ENCODE measurements at regions not wholly inside any gene's neighbourhood (a gene's known extent, or its start where the extent isn't known, plus 50 kb on each side); places are given as distances from the start of the nearest gene placed in this dataset.

DNA sequence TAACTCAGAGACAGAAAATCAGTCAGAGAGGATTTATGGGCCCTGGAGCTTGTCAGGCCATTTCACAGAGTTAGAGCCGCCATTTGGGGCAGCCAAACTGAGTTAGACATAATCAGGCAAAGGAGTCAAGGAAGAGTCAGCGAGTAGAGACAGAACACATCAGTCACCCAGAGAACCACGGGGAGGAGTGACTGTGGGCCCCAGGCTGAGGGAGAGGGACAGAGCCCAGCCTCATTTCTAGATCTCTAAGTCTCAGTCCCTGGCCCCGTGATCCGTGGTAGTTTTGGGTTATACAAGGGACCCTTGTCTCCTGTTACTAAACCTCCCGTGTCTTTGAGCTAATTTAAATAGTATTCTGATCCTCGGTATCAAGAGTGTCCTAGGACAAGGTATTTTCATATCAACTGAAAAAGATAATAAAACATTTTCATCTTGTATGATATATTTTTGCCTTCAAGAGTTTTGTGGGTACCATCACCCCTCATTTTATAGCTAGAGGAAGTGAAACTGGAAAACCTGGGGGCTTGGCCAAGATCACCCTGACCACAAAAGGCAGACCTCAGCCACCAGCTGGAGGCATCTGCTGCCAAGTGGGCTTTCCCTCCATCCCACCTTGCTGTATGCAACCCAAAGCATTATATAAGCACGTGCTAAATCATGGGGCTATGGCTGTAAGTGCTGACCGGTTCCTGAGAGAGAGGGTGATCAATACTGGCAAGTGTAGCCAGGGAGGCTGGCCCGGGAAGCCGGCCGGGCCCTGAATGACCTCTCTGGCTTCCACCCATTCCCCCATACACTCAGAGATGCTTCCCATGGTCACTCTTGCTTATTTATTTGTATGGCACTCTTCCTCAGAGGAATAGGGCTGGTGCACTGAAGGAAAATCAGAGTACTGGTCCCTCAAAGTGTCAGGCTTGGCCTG is 204.1 kb downstream of the BCOR start:
- DNase-seq (ENCODE audit: low read depth) = no peak

DNA sequence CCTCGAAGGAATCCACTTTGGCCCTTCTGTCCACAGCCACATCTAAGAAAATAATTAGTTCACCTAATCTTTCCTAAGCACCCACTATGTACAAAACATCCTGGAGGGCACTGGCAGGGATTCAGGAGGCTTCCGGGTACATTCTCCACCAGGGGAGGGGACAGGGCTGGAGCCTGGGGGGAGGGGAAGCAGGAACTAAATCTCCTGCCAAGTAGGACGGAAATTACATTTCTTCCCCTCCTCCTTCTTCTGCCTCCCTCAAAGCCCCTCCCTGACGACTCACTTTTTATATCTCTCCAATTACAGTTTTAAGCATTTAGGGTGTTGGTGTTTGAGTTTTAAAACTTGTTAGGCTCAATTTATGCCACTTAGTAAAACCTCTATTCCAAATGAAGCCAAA is 203.1 kb downstream of the BCOR start:
- no peak for DNase-seq (ENCODE audit: low read depth)

DNA sequence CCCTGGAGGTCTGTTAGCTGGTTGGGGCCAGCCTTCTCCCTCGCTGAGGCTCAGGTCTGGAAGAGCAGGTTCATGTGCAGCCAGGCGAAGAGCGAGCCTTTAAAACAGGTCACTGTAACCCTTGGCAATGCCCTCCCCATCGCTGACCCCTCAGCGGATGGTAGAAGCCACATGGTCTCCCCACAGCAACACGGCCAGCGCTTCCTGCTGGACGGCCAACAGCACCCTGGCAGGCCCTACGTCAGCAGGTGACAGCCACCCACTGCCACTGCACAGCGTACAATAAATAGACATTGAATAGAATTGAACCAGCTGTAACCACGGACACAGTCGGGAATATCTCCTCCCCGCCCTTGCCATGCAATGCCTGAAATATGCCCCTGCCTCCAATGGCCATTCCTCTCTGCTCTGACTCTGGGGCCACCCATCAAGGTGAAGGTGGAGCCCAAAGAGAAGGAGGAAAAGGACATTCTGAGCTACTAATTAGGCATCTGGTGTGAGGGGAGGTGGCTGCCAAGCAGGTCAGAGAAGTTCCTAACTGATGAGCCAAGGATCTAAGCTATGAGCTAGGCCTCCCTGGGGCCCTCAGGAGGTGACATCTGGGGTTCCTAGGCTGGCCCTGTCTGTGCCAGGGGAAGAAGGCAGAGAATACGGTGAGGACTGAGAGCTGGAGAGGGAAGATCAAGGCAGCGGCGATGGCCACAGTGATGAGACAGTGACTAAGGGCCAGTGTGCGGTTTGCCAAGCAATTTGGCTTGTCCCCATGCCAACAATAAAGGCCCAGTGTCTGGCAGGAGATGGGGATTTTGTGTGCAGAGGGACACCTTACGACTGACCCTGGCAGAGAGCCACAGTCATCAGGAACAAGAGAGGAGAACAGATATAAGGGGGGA is 202.3 kb downstream of the BCOR start:
- DNase-seq (ENCODE audit: low read depth) = no peak

DNA sequence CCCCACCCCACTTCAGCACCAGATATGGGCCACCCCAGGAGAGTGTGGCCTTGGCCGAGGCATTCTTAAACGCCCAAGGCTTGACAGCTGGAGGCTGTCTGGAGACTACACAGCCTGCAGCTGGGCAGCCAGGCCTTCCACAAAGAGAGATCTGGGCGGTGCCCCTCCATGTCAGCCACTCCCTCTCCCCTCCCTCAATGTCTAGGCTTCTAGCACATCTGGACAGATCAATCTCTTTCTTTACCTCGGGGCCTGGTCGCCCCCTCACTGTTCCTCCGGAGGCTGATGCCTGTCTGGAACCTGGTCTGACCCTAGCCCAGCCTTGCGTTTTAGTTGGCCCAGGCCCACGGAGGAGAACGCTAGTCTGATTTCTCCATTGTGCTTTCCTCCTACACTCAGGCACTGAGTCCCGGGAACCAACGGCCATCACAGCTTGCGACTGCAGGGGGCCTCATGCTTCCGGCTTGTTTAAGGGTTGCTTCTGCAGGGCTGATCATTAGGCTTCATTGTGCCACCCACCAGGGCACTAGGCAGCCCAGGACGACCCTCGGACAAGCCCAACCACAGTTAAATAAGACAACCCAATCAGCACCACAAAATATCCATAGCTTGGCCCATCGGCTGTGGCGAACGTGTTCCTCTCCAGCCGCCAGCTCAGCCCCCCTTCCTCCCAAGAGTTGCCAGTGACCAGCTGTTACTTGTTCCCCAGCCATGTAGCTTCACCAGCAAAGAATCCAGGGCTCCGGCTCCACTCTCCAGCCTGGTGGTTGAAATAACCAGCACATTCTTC is 200.6 kb downstream of the BCOR start:
- DNase-seq (ENCODE audit: low read depth) = no peak

DNA sequence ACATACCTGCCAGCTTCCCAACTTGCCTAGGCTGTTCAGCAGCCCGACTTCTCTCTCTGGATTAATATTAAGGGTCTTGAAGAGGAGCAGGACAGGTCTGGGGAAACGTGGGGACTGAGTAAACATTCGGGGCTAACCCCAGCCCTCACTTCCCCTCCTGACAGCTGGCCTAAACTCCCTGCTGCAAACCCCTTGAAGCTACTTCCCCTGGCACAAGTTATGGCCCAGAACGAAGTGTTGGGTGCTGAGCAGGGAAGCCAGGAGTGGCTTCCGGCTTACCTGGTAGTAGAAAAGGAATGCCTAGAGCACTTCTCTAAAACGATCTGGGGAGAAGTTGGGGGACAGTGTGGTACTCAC is 200.0 kb downstream of the BCOR start:
- DNase-seq (ENCODE audit: low read depth) = no peak

DNA sequence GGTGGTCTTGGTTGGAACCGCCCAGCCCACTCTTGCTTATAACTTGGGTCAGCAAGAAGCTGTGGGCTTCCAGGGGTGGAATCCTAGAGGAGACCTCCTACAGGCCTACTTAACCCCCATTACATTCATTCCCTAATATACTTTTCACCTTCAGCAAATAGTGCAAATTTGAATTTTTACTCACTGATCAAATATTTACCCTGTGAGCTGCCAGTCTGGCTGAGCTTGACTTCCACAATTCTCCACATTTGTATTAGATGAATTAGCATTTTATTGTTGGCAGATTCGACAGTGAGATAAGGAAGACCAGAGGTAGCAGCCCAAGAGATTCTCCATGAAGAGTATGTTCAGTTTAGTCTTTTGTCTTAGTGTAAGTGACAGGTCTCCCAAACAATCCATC is 199.6 kb downstream of the BCOR start:
- no peak for DNase-seq (ENCODE audit: low read depth)

DNA sequence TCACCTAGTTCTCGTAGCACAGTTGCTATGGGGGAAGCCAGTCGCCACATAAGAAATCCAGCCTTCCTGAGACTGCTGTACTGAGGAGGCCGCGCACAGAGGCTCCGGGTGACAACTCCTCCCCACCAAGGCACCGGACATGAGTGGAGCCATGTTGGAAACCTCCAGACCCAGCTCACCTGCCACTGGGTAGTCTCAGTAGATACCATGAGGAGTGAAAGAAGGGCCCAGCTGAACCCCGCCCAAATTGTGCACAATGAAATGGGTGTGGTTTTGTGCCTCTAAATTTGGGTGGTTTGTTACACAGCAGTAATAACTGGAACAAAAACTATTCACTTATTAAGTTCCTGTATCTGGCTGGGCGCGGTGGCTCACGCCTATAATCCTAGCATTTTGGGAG is 198.7 kb downstream of the BCOR start:
- no peak for DNase-seq (ENCODE audit: low read depth)

DNA sequence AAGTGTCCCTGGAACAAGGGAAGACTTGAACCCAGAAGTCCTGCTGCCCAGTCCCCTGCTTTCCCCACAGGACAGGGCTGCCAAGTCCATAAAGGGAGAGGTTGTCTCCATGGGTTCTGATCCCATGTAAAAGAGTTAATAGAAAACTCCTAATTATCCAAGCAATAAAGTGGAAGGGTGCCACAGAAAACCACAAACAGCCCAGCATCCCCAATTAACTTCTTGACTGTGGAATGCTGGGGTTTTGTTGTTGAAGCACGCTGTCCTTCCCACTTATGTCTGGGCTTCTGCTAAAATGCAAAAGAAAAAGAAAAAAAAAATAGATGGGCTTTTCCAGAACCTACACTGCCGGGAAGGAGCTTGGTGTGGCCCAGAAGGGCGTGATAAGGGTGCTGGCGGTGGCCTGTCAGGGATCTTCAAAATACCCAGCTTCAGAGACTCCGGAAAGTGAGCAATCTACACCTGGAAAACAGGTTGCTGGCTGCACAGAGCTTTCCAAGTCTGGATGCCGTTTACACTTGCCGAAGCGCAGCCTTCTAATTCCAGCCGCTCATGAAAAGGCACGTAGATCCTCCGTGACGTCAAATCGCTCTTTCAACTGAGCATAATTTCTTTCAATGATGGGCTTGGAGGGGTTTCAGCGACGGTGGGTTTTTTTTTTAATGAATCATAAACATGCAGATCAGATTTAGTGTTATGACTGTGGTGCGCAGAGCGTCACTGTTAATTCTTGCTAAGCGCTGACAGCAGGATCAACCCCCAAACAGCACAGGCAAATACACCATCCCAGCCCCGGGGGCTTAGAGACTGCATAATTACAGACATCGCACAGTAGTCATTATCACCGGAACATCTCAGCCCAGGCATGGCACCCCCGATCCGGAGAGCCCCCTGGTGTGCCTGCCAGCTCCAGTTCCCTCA is 197.6 kb downstream of the BCOR start:
- no peak for DNase-seq (ENCODE audit: low read depth)

DNA sequence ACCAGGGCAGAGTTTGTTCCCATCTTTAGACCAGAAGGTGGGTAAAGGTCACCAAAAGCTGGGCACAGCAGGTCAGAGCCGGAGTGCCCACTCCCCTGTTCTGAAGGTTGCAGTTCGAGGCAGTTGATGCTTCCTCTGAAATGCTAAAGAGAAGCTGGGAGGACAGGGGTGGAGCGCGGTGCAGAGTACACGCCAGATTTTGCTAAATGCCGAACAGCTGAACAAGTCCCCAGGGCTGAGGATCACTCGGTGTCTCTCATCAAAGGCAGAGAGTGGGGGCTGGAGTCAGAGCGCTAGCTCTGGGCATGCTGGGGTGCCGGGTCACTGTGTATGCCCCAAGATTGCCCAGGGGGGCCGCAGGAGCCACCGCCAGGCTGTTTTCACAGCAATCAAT is 197.0 kb downstream of the BCOR start:
- no peak for DNase-seq (ENCODE audit: low read depth)

DNA sequence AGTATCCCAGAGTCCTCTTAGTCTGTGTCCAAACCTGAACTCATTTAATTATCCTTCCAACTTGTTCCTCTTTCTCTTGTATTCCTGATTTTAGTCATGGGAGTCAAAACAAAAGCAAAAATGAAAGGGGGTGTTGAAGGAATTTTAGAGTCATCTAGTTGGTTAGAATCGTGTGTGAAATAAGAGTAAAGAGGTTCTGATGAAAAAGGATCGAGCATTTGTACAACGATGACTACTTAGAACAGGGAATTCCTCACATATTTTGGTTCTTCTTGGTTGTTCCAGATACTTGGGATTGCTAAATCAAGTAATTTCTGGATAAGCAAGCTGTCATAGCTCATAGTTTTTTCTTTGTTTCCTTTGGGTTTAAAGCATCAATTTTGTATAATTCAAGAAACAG is 194.4 kb downstream of the BCOR start:
- DNase-seq (ENCODE audit: low read depth) = no peak

DNA sequence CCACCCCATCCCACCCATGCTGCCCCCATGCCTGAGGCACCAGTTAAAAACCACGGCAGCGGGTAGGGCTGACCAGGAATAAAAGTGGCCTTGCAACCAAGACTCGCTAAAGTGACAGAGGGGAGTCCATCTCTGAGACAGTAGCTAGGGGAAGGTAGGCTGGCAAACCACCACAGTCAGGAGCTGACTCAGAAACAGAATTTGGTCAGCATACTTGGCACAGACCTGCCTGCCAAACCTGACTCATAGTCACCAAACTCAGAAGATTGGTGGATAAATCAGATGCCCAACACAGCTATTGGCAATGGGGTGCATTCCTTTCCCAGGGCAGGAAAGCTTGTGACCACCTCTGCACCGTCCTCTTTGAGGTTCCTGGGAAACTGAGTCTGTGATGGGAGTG is 193.8 kb downstream of the BCOR start:
- DNase-seq (ENCODE audit: low read depth) = no peak

DNA sequence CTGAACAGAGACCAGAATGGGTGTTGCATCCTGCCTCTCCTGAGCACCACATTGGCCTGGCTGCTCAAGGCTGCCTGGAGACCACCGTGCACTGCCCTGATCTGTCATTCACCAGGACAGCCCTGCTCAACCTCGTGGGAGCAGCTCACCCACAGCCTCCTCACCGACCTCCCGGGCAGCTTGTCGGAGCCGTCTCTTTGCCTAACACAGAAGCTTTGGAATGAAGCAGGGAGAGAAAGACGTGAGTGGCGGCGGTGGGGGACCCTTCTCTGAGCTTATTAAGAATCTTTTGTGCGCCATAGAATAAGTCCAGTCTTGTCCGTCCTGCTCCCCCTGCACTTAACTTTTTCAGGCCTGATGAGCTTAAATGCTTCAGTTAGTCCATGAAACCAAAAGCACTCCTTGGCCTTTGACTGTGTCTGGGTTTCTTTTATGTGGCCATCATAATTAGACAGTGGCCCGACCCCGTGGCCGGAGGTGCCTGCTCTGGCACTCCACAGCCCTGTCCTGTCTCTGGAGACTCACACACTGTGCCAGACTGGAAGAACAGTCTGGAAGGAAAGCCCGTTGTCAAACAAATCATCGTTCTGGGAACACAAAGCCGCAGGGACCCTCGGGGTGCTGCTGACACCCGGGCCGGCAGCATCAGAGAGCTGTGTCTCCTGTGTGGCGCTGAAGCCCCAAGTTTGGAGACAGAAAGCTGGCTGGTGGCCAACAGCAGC is 192.8 kb downstream of the BCOR start:
- no peak for DNase-seq (ENCODE audit: low read depth)

DNA sequence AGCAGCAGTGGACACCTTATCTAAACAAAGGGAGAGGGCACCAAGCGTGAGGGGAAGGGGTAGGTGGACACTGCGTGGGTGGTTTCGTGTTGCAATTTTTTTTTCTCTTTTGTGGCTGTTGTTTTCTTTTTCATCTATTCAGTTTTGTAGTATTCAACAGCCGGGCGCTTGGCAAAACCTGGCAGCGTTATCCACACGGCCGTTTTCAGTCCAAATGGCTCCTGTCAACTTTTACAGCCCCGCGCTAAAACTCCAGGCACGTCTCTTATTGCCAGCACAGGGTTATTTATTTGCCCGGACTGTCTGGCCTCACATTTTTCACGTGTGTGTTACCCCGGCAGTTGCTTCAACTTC is 192.2 kb downstream of the BCOR start:
- DNase-seq (ENCODE audit: low read depth) = no peak

DNA sequence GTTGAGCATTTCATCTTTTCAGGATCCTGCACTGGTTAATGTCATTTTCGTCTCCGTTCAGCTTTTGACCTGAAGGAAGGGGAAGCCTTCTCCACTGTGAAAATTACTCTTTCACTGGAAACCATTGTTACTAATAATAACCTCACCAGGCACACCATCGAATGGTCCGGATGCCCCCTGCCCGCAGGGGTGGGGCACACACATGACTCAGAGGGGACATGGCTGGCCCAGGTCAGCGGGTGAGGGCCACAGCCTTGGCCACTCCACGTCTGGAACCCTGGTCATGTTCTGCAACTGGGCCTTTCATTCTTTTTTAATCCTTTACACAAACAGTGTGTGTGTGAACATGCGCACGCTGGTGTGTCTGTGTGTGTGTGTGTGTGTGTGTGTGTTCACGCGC is 191.8 kb downstream of the BCOR start:
- DNase-seq (ENCODE audit: low read depth) = no peak

DNA sequence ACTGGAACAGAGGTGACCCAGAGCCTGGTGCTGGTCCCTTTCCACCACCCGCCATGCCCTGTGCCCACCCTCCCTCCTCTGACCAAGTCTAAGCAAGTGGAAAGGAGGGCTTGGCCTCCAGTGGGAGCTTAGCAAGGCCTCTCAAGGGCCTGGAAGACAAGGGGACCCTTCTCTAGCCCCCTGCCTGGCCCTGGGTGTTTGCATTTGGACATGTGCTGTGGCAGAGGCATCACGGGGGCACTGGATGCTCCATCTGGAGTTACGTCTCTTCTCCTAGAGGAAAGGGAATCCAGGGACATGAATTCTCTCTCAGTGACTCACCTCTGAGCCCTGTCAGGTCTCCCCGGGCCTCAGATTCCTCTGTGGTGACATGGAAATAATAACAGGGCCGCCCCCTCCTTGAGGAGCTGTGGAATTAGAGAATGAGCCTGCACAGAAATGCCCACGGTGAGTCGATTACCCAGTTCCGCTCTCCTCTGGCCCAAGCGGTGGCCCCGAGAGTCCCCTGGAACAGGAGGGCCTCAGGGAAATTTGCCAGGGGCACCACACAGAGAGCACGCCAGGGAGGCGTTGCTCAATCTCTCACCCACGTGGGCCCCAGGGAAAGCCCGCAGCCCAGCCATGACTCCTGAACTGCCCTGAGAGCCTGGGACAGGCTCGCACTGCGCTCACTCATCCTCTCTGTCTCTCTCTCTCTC is 189.6 kb downstream of the BCOR start:
- no peak for DNase-seq (ENCODE audit: low read depth)

DNA sequence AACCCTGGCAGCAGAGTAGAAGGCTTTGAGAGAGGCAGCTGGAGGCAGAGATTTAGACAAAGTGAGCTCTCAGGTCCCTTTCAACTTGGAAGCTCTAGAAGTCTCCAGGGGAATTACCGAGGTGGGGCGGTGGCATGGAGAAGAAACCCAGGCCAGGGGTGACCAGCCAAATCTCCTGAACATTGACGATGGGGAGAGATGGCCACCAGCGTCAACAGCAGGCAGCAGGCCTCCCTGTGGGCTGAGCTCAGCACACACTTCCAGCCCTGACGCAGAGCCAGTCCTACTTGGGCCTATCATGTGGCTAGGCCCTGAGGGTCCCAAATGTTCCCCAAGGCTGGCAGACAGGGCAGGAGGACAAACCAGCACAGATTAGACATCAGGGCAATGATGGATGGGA is 187.8 kb downstream of the BCOR start:
- DNase-seq (ENCODE audit: low read depth) = no peak

DNA sequence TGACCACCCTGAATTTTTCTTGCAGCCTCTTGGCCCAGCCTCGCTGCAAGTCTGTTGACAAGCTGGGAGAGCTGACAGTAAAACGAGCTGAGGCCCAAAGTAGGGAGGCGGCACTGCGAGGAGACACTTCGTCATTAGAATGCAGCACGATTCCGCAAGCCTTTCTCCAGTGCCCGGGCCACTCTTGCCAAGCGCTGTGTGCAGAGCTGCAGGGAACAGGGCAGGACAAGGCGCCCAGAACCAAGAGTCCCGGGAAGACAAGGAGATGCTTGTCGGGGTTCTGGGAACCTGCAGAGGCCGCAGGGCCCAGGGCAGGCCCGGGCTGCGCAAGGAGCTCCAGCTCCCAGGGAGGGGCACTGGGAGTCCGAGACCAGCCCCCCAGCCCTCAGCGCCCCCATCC is 187.1 kb downstream of the BCOR start:
- DNase-seq (ENCODE audit: low read depth) = no peak

DNA sequence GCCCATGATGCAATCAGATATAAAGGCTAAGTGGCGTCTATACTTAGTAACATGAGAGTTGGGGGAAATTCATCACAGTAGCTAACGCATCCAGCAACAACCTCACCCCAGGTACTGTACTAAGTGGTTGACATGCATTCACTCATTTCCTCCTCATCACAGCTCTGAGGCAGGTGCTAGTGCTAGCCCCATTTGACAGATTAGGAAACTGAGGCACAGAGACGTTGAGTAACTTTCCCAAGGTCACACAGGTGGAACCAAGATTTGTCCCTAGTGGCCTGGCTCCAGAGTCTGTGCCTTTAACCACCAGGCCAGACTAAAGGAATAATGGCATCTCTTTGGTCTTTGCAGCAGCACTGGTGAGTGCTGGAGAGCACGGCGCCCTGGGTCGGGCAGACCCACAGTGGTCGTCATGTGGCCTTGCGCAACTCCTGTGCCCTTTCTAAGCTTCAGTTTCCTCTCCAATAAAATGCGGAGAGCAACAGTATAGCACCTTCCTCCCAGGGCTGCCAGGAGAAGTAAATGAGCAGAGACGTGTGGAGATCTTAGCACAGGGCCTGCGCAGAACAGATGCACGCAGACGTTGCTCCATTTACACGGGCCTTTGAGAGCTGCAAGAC is 186.4 kb downstream of the BCOR start:
- no peak for DNase-seq (ENCODE audit: low read depth)

DNA sequence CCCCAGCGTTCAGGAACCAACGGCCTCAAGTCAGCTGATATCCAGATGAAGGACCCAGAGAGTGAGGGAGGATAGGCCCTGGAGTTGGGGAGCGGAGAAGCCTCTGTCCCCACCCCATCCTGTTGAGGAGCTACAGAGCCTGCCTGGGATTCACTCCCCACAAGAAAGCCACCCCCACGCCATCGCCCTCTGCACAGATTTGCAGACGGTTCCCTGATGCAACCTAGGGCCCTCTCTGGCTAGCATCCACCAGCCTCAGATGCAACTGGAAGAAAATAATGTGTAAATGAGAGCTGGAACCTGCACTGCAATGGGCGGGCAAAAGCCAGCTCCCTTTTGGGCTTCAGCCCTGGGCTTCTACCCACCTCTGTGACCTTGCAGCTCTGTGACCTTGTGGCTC is 185.6 kb downstream of the BCOR start:
- DNase-seq (ENCODE audit: low read depth) = no peak

DNA sequence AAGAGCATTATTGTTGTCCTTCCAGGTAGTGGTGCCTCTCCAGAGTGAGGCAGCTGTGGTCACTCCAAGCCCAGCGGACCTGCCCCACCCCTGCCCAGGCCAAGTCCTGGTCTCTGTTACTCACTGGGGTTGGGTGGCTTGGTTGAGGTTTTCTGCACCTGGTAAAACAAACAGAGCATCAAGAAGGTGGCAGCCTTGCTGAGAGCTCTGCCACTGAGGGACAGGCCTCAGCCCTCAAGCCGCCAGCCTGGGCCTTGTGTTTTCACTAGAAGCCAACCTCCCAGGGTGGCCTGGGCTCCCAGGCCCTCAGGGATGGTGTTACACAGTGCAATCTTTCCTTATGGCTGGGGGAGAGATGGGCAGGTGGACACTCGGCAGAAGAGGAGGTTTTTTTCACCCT is 182.7 kb downstream of the BCOR start:
- no peak for DNase-seq (ENCODE audit: low read depth)

Measured in activated gamma-delta T cell treated with anti-CD3 and anti-CD28 coated beads, Interleukin-2, amount 50 U/mL, for 16 hours (primary cell).